ENCODE measurements at regions not wholly inside any gene's neighbourhood (a gene's known extent, or its start where the extent isn't known, plus 50 kb on each side); places are given as distances from the start of the nearest gene placed in this dataset.

GRCh38 chr2:109059474-109060165 is 69.4 kb upstream of the SH3RF3 start:
- no peak overlapping the region for H3K4me3 ChIP-seq
- H3K27me3 ChIP-seq (replicated peaks; ENCODE audit: insufficient read depth), result no peaks in the 10 kb centered on the region
- H3K27ac ChIP-seq, result no peak overlapping the region
- WGBS, result 83% methylated on average over 7 of the region's 7 CpGs
- TF ChIP-seq CTCF (IDR thresholded peaks at IDR 0.05) (no peak), POLR2AphosphoS5 (IDR thresholded peaks at IDR 0.05) (no peak), POLR2A (IDR thresholded peaks at IDR 0.05) (no peak)
- no peaks in the 10 kb centered on the region for H3K9me3 ChIP-seq
- no peaks in the 10 kb centered on the region for H3K36me3 ChIP-seq
- DNase-seq (ENCODE audit: low spot score), result no peak
- no peaks in the 10 kb centered on the region for H3K4me1 ChIP-seq (replicated peaks)
- intact Hi-C loops (cut with DNase I), result no loop called here

GRCh38 chr2:109058802-109059201 is 69.8 kb upstream of the EDAR start:
- no peak overlapping the region for H3K27ac ChIP-seq
- H3K9me3 ChIP-seq, result no peaks in the 10 kb centered on the region
- no peak overlapping the region for H3K4me3 ChIP-seq
- H3K27me3 ChIP-seq (replicated peaks; ENCODE audit: insufficient read depth), result no peaks in the 10 kb centered on the region
- intact Hi-C loops (cut with DNase I), result no loop called here
- no peak for DNase-seq (ENCODE audit: low spot score)
- H3K4me1 ChIP-seq (replicated peaks), result no peaks in the 10 kb centered on the region
- no peak for TF ChIP-seq POLR2AphosphoS5 (IDR thresholded peaks at IDR 0.05)
- no peak for TF ChIP-seq POLR2A (IDR thresholded peaks at IDR 0.05)
- TF ChIP-seq CTCF (IDR thresholded peaks at IDR 0.05), result no peak
- WGBS, result 98% methylated on average over 6 of the region's 6 CpGs
- H3K36me3 ChIP-seq, result no peaks in the 10 kb centered on the region

DNA sequence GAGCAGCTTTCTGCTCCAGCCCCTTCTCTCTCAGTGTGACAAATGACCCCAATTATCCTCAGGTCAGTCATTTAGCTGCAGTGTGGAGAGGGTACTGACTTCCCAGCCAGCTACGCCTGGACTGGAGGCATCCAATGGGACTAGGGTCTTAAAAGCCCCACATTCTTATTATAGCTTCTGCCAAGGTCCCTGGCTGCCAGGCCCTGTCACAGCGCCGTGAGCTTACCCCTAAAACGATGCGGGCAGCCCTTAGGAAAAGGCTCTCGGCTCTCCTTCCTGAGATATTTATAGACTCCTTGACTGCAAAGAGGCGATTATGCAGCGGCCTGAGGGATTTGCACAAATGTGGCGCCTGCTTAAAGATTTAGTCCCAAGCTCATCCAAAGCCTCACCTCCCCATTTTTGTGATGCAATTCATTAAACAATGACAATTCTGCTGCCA is 69.2 kb upstream of the EDAR start:
- TF ChIP-seq POLR2AphosphoS5 (IDR thresholded peaks at IDR 0.05) (no peak), POLR2A (IDR thresholded peaks at IDR 0.05) (no peak), CTCF (IDR thresholded peaks at IDR 0.05) (no peak)
- intact Hi-C loops (cut with DNase I), result no loop called here
- no peak overlapping the region for H3K27ac ChIP-seq
- no peak overlapping the region for H3K4me3 ChIP-seq
- H3K27me3 ChIP-seq (replicated peaks; ENCODE audit: insufficient read depth), result no peaks in the 10 kb centered on the region
- 65% methylated on average over 9 of the region's 9 CpGs for WGBS
- no peaks in the 10 kb centered on the region for H3K4me1 ChIP-seq (replicated peaks)
- no peaks in the 10 kb centered on the region for H3K36me3 ChIP-seq
- DNase-seq (ENCODE audit: low spot score), result no peak
- no peaks in the 10 kb centered on the region for H3K9me3 ChIP-seq

- no peaks in the 10 kb centered on the region for H3K27me3 ChIP-seq (replicated peaks; ENCODE audit: insufficient read depth)
- H3K4me3 ChIP-seq, result no peak overlapping the region
- WGBS, result 71% methylated on average over 9 of the region's 9 CpGs
- DNase-seq (ENCODE audit: low spot score), result no peak
- TF ChIP-seq POLR2AphosphoS5 (IDR thresholded peaks at IDR 0.05), result no peak
- no peak for TF ChIP-seq POLR2A (IDR thresholded peaks at IDR 0.05)
- TF ChIP-seq CTCF (IDR thresholded peaks at IDR 0.05), result no peak
- no peaks in the 10 kb centered on the region for H3K9me3 ChIP-seq
- H3K4me1 ChIP-seq (replicated peaks), result no peaks in the 10 kb centered on the region
- H3K36me3 ChIP-seq, result no peaks in the 10 kb centered on the region
- intact Hi-C loops (cut with DNase I), result no loop called here
- H3K27ac ChIP-seq, result no peak overlapping the region
Observed at GRCh38 chr2:109057686-109058085, 68.7 kb upstream of the EDAR start.

DNA sequence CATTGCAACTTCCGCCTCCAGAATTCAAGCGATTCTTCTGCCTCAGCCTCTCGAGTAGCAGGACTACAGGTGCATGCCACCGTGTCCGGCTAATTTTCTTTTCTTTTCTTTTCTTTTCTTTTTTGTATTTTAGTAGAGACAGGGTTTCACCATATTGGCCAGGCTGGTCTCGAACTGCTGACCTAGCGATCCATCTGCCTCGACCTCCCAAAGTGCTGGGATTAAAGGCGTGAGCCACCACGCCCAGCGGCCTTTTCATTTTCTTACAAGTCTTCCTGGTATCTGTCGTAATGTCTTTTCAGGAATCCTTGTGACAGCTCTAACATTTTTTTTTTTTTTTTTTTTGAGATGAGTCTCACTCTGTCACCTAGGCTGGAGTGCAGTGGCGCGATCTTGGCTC is 66.4 kb upstream of the EDAR start:
- intact Hi-C loops (cut with DNase I), result no loop called here
- no peaks in the 10 kb centered on the region for H3K9me3 ChIP-seq
- no peak overlapping the region for H3K4me3 ChIP-seq
- H3K27ac ChIP-seq, result no peak overlapping the region
- H3K27me3 ChIP-seq (replicated peaks; ENCODE audit: insufficient read depth), result no peaks in the 10 kb centered on the region
- no peaks in the 10 kb centered on the region for H3K36me3 ChIP-seq
- no peak for DNase-seq (ENCODE audit: low spot score)
- H3K4me1 ChIP-seq (replicated peaks), result no peaks in the 10 kb centered on the region
- WGBS, result 93% methylated on average over 14 of the region's 14 CpGs
- TF ChIP-seq CTCF (IDR thresholded peaks at IDR 0.05) (no peak), POLR2A (IDR thresholded peaks at IDR 0.05) (no peak), POLR2AphosphoS5 (IDR thresholded peaks at IDR 0.05) (no peak)
